ENCODE measurements at regions not wholly inside any gene's neighbourhood (a gene's known extent, or its start where the extent isn't known, plus 50 kb on each side); places are given as distances from the start of the nearest gene placed in this dataset.

- TF ChIP-seq CTCF (IDR thresholded peaks at IDR 0.05 in 4 of 5, conservative IDR thresholded peaks at IDR 0.05 in 1 of 5), result no peak
- no peak for TF ChIP-seq POLR2A (IDR thresholded peaks at IDR 0.05)
These were observed 494.7 kb upstream of the SETBP1 start for GRCh38 chr18:44186001-44186400.
